ENCODE measurements at regions not wholly inside any gene's neighbourhood (a gene's known extent, or its start where the extent isn't known, plus 50 kb on each side); places are given as distances from the start of the nearest gene placed in this dataset.

GRCh38 chr6:152858141-152858540 is 107.5 kb downstream of the VIP start (continued):
- TF ChIP-seq E2F5 (CRISPR knock-in tag; IDR thresholded peaks at IDR 0.05): no peak
- no peak for TF ChIP-seq ZNF512 (CRISPR knock-in tag; IDR thresholded peaks at IDR 0.05; ENCODE audit: borderline replicate concordance)
- no peak for TF ChIP-seq FOXK1 (CRISPR knock-in tag; IDR thresholded peaks at IDR 0.05)
- no peak for TF ChIP-seq ARID4B (CRISPR knock-in tag; IDR thresholded peaks at IDR 0.05; ENCODE audit: borderline replicate concordance)
- no peak for TF ChIP-seq ZMAT4 (CRISPR knock-in tag; IDR thresholded peaks at IDR 0.05)
- no peak for TF ChIP-seq RELA (CRISPR knock-in tag; IDR thresholded peaks at IDR 0.05; ENCODE audit: borderline replicate concordance)
- no peak for TF ChIP-seq ATF3 (CRISPR knock-in tag; conservative IDR thresholded peaks at IDR 0.05)
- no peak for TF ChIP-seq NFE2L1 (CRISPR knock-in tag; IDR thresholded peaks at IDR 0.05)
- TF ChIP-seq USF1 (CRISPR knock-in tag; IDR thresholded peaks at IDR 0.05): no peak

GRCh38 chr6:152859225-152859624 is 108.6 kb downstream of the VIP start:
- ATAC-seq (no peak), DNase-seq (ENCODE audit: low spot score) (no peak)
- POLR2A ChIA-PET: no interaction called here
- no peaks in the 10 kb centered on the region for H3K36me3 Mint-ChIP-seq
- no peaks in the 10 kb centered on the region for H3K27me3 Mint-ChIP-seq (ENCODE audit: low read depth)
- no peaks in the 10 kb centered on the region; the same call in 1 of the 2 replicates for H3K4me1 Mint-ChIP-seq
- no peaks in the 10 kb centered on the region for H3K9me3 Mint-ChIP-seq
- CTCF ChIA-PET: no interaction called here
- H3K4me3 Mint-ChIP-seq: no peak overlapping the region
- H3K27ac Mint-ChIP-seq: no peak overlapping the region
- no peak for TF ChIP-seq TP53 (CRISPR knock-in tag; IDR thresholded peaks at IDR 0.05)
- no peak for TF ChIP-seq JUN (CRISPR knock-in tag; IDR thresholded peaks at IDR 0.05)
- no peak for TF ChIP-seq MLX (CRISPR knock-in tag; IDR thresholded peaks at IDR 0.05)
- TF ChIP-seq EMX1 (CRISPR knock-in tag; IDR thresholded peaks at IDR 0.05): no peak
- TF ChIP-seq ETV6 (CRISPR knock-in tag; IDR thresholded peaks at IDR 0.05): no peak
- no peak for TF ChIP-seq USF2 (CRISPR knock-in tag; IDR thresholded peaks at IDR 0.05)
- no peak for TF ChIP-seq CREM (CRISPR knock-in tag; IDR thresholded peaks at IDR 0.05)
- TF ChIP-seq HMGXB4 (CRISPR knock-in tag; IDR thresholded peaks at IDR 0.05): no peak
- no peak for TF ChIP-seq ELF4 (CRISPR knock-in tag; IDR thresholded peaks at IDR 0.05; ENCODE audit: low read depth)
- TF ChIP-seq ZSCAN18 (CRISPR knock-in tag; IDR thresholded peaks at IDR 0.05): no peak
- no peak for TF ChIP-seq ATF2 (CRISPR knock-in tag; IDR thresholded peaks at IDR 0.05; ENCODE audit: borderline replicate concordance, low read depth)
- TF ChIP-seq GRHL2 (CRISPR knock-in tag; IDR thresholded peaks at IDR 0.05; ENCODE audit: insufficient replicate concordance, severe bottlenecking): no peak
- TF ChIP-seq NR3C1 (CRISPR knock-in tag; conservative IDR thresholded peaks at IDR 0.05; ENCODE audit: low read depth): no peak
